ENCODE measurements at regions not wholly inside any gene's neighbourhood (a gene's known extent, or its start where the extent isn't known, plus 50 kb on each side); places are given as distances from the start of the nearest gene placed in this dataset.

GRCh38 chrX:124194199-124194598 lies 138.3 kb upstream of the TEX13D start (continued):
- TF ChIP-seq, protein P1, sequence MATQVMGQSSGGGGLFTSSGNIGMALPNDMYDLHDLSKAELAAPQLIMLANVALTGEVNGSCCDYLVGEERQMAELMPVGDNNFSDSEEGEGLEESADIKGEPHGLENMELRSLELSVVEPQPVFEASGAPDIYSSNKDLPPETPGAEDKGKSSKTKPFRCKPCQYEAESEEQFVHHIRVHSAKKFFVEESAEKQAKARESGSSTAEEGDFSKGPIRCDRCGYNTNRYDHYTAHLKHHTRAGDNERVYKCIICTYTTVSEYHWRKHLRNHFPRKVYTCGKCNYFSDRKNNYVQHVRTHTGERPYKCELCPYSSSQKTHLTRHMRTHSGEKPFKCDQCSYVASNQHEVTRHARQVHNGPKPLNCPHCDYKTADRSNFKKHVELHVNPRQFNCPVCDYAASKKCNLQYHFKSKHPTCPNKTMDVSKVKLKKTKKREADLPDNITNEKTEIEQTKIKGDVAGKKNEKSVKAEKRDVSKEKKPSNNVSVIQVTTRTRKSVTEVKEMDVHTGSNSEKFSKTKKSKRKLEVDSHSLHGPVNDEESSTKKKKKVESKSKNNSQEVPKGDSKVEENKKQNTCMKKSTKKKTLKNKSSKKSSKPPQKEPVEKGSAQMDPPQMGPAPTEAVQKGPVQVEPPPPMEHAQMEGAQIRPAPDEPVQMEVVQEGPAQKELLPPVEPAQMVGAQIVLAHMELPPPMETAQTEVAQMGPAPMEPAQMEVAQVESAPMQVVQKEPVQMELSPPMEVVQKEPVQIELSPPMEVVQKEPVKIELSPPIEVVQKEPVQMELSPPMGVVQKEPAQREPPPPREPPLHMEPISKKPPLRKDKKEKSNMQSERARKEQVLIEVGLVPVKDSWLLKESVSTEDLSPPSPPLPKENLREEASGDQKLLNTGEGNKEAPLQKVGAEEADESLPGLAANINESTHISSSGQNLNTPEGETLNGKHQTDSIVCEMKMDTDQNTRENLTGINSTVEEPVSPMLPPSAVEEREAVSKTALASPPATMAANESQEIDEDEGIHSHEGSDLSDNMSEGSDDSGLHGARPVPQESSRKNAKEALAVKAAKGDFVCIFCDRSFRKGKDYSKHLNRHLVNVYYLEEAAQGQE (IDR thresholded peaks at IDR 0.05; ENCODE audit: low read depth), result no peak
- TF ChIP-seq EZH2phosphoT487 (IDR thresholded peaks at IDR 0.05; ENCODE audit: borderline replicate concordance) (no peak), ZBTB33 (IDR thresholded peaks at IDR 0.05; ENCODE audit: extremely low read depth, insufficient replicate concordance, low read length) (no peak), POLR2AphosphoS5 (IDR thresholded peaks at IDR 0.05; ENCODE audit: low read depth, low read length) (no peak), CEBPB (IDR thresholded peaks at IDR 0.05; ENCODE audit: low read depth) (no peak), EZH2 (IDR thresholded peaks at IDR 0.05) (no peak)

- Histone ChIP-seq H3K79me2 (ENCODE audit: insufficient read depth, low read length) (no peaks in the 10 kb centered on the region), H3K4me1 (ENCODE audit: control insufficient read depth in 1 of 2, insufficient read depth in 2 of 2, low read length in 2 of 2) (no peaks in the 10 kb centered on the region), H3K9ac (ENCODE audit: low read length) (no peak overlapping the region), H3K4me2 (ENCODE audit: low read length) (no peak overlapping the region), H4K20me1 (ENCODE audit: insufficient read depth) (no peaks in the 10 kb centered on the region), H2AFZ (ENCODE audit: low read depth, low read length, poor library complexity, severe bottlenecking) (no peak overlapping the region), H3K36me3 (ENCODE audit: control insufficient read depth in 1 of 2, insufficient read depth in 2 of 2, low read length in 2 of 2) (no peaks in the 10 kb centered on the region), H3K9me2 (ENCODE audit: insufficient read depth) (no peaks in the 10 kb centered on the region), H3K27ac (ENCODE audit: low read depth, low read length) (no peak overlapping the region), H3K9me3 (ENCODE audit: control insufficient read depth in 1 of 2, insufficient read depth in 1 of 2, low read depth in 1 of 2, low read length in 2 of 2) (no peaks in the 10 kb centered on the region), H3K4me3 (replicated peaks in 1 of 2; ENCODE audit: low read depth in 1 of 2, low read length in 2 of 2) (no peak overlapping the region), H3K27me3 (ENCODE audit: insufficient read depth, low read length) (no peaks in the 10 kb centered on the region)
- ATAC-seq, result no peak
- no TSS peak for BruUV-seq (replicated peaks)
- no peak for DNase-seq (ENCODE audit: low read depth, low spot score)
- ChIA-PET POLR2A (no interaction called here), CTCF (no interaction called here), RAD21 (ENCODE audit: low non-redundant PET in 1 of 2, low total read pairs in 2 of 2, uncharacterized antibody in 2 of 2, unreplicated experiment in 2 of 2) (no interaction called here)
- intact Hi-C loops (cut with micrococcal nuclease), result no loop called here
- TF ChIP-seq EGR1 (IDR thresholded peaks at IDR 0.05; ENCODE audit: low read depth), result no peak
- no peak for TF ChIP-seq ELF1 (IDR thresholded peaks at IDR 0.05; ENCODE audit: borderline replicate concordance, low read depth)
- no peak for TF ChIP-seq JUND (IDR thresholded peaks at IDR 0.05)
- no peak for TF ChIP-seq FOSL1 (IDR thresholded peaks at IDR 0.05; ENCODE audit: low read depth)
- TF ChIP-seq, protein P2, sequence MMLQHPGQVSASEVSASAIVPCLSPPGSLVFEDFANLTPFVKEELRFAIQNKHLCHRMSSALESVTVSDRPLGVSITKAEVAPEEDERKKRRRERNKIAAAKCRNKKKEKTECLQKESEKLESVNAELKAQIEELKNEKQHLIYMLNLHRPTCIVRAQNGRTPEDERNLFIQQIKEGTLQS (IDR thresholded peaks at IDR 0.05), result no peak
- TF ChIP-seq EZH2phosphoT487 (IDR thresholded peaks at IDR 0.05; ENCODE audit: borderline replicate concordance), result no peak
- TF ChIP-seq ZNF274 (IDR thresholded peaks at IDR 0.05; ENCODE audit: low read depth, low read length), result no peak
- TF ChIP-seq, protein P3, sequence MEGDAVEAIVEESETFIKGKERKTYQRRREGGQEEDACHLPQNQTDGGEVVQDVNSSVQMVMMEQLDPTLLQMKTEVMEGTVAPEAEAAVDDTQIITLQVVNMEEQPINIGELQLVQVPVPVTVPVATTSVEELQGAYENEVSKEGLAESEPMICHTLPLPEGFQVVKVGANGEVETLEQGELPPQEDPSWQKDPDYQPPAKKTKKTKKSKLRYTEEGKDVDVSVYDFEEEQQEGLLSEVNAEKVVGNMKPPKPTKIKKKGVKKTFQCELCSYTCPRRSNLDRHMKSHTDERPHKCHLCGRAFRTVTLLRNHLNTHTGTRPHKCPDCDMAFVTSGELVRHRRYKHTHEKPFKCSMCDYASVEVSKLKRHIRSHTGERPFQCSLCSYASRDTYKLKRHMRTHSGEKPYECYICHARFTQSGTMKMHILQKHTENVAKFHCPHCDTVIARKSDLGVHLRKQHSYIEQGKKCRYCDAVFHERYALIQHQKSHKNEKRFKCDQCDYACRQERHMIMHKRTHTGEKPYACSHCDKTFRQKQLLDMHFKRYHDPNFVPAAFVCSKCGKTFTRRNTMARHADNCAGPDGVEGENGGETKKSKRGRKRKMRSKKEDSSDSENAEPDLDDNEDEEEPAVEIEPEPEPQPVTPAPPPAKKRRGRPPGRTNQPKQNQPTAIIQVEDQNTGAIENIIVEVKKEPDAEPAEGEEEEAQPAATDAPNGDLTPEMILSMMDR (IDR thresholded peaks at IDR 0.05 in 2 of 3, conservative IDR thresholded peaks at IDR 0.05 in 1 of 3; ENCODE audit: borderline replicate concordance in 1 of 3, insufficient read depth in 1 of 3, low read depth in 2 of 3, low read length in 2 of 3), result no peak
- TF ChIP-seq YY1 (IDR thresholded peaks at IDR 0.05; ENCODE audit: extremely low read depth, insufficient replicate concordance, low read depth, low read length), result no peak
Measured at GRCh38 chrX:124194901-124195300, 137.6 kb upstream of the TEX13D start.
